Omental fat pad (tissue), 3 donors: ENCODE measurements at regions not wholly inside any gene's neighbourhood (a gene's known extent, or its start where the extent isn't known, plus 50 kb on each side); places are given as distances from the start of the nearest gene placed in this dataset.

Experiments used
- ATAC-seq: fragments of 150-250 bp; one replicate; pipeline ENCODE4 v1.9.1; 2016; ENCODE audit warnings: mild to moderate bottlenecking, moderate library complexity; ENCODE audit not compliant: low FRiP score
- DNase-seq: peaks from one replicate; pipeline ENCODE4 v3.0.0-alpha.2; 2019; ENCODE audit warnings: low spot score
- TF ChIP-seq, protein P1 (sequence below), 3 donors: fragments of 450-650 bp; IDR thresholded peaks; one replicate each; pipeline ENCODE4 v1.5.1; 2016 to 2017; ENCODE audit warnings: antibody characterized with exemption in 3 of 3, mild to moderate bottlenecking in 3 of 3, moderate library complexity in 2 of 3

GRCh38 chr13:21957833-21958232 lies 287.0 kb downstream of the FGF9 start:
- TF ChIP-seq, protein P1, sequence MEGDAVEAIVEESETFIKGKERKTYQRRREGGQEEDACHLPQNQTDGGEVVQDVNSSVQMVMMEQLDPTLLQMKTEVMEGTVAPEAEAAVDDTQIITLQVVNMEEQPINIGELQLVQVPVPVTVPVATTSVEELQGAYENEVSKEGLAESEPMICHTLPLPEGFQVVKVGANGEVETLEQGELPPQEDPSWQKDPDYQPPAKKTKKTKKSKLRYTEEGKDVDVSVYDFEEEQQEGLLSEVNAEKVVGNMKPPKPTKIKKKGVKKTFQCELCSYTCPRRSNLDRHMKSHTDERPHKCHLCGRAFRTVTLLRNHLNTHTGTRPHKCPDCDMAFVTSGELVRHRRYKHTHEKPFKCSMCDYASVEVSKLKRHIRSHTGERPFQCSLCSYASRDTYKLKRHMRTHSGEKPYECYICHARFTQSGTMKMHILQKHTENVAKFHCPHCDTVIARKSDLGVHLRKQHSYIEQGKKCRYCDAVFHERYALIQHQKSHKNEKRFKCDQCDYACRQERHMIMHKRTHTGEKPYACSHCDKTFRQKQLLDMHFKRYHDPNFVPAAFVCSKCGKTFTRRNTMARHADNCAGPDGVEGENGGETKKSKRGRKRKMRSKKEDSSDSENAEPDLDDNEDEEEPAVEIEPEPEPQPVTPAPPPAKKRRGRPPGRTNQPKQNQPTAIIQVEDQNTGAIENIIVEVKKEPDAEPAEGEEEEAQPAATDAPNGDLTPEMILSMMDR (IDR thresholded peaks at IDR 0.05) = no peak
- no peak for ATAC-seq
- DNase-seq = no peak

GRCh38 chr13:21960108-21960507 lies 289.2 kb downstream of the FGF9 start:
- DNase-seq (no peak), ATAC-seq (no peak)
- TF ChIP-seq, protein P1 (IDR thresholded peaks at IDR 0.05) = no peak

DNA sequence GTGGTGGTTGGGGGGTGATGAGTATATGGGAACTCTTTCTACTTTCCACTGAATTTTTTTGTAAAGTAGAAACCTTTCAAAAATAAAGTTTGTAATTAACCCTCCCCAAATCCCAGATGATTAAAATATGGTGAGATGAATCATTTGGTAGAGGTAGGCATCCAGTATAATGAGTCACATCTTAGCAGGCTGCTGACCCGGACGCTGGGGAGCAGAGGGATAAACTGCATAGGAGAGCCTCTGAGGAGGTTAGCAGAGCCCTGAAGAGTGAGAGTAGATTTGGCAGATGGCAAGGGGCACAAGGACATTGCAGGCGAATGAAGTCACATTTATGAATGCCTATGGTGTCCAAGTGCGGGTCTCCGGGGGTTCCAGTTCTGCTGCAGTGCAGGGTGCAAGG lies 293.8 kb downstream of the FGF9 start:
- DNase-seq = no peak
- ATAC-seq = no peak

GRCh38 chr13:21965095-21965494 lies 294.2 kb downstream of the FGF9 start:
- ATAC-seq (no peak), DNase-seq (no peak)
- TF ChIP-seq, protein P1 (IDR thresholded peaks at IDR 0.05) = no peak

More for the DNA sequence above, 293.8 kb downstream of the FGF9 start:
- TF ChIP-seq, protein P1 (IDR thresholded peaks at IDR 0.05) = no peak

- TF ChIP-seq, protein P1 (IDR thresholded peaks at IDR 0.05) = no peak
- ATAC-seq (no peak), DNase-seq (no peak)
Observed at GRCh38 chr13:21966014-21966413, 295.1 kb downstream of the FGF9 start.

GRCh38 chr13:21967871-21968270 lies 297.0 kb downstream of the FGF9 start:
- TF ChIP-seq, protein P1 (IDR thresholded peaks at IDR 0.05) = no peak
- DNase-seq (no peak), ATAC-seq (no peak)

GRCh38 chr13:21970172-21970571 lies 299.3 kb downstream of the FGF9 start:
- ATAC-seq (no peak), DNase-seq (no peak)
- TF ChIP-seq, protein P1 (IDR thresholded peaks at IDR 0.05) = no peak
